ENCODE measurements at regions not wholly inside any gene's neighbourhood (a gene's known extent, or its start where the extent isn't known, plus 50 kb on each side); places are given as distances from the start of the nearest gene placed in this dataset.

DNA sequence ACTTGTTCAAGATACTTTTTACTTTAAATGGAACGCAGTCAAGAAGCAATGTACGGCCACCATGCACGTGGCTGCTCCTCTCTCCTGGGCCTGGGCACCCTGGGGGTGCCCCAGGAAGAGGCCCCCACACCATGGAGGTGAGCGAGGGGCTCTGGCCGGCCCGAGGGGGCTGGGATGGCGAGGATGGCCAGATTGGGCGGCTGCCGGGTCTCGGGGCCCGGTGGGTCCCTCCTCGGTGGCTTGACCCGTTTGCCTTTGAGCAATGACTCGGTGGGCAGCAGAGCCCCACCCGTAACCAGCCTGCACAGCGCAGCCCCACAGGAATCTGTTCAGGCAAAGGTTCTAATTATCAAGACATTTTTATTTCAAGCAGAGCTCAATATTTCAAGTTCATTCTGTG, 167.4 kb downstream of the BRD1 start:
- TF ChIP-seq CTCF (conservative IDR thresholded peaks at IDR 0.05; ENCODE audit: low read length): no peak
- no peak for TF ChIP-seq EZH2phosphoT487 (IDR thresholded peaks at IDR 0.05; ENCODE audit: borderline replicate concordance)
